Fibroblast of skin of right biceps (primary cell): ENCODE measurements at regions not wholly inside any gene's neighbourhood (a gene's known extent, or its start where the extent isn't known, plus 50 kb on each side); places are given as distances from the start of the nearest gene placed in this dataset.
"Not testable (repeated sequence)": the region's sequence is repeated elsewhere in the genome, so short reads cannot be mapped to it uniquely, and the experiment has no call there.

Source experiments
- DNase-seq: peaks from one replicate; pipeline ENCODE4 v3.0.0-alpha.2; 2013

DNA sequence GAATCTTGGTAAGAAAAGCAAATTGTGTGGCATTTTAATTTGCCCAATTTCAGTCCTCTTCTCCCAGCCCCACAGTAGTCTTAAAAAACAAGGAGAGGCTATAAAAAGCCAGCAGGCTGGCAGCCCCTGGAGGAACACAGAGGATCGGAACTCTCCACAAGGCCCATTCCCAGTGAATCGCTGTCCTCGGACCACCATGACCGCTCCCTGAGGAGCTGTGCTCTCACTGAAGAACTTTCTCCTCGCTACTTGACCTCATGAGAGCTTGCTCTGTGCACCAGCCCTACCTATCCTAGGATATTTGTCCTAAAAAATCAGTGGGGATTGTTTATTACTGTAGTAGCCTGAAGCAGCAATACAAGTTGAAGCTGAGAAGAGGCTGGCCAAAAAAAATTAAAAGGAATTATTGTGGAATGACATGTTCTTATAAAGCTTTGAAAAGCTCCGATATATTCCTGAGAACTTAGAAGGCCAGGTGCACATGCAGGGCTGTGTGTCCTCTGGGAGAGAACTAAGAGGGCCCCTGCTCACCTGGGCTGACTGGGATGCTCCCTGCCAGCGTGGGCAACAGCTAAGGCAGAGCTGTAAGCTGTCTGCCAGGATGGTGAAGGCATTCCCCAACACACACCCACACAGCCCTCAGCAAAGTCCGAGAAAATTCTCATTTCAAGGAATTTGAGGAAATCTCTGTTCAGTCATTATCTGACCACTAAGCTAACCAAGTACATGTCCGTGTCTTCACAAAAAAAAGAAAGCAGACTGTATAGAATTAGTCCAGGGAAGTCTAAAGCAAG, 148.8 kb upstream of the SFSWAP start:
- no peak for DNase-seq

DNA sequence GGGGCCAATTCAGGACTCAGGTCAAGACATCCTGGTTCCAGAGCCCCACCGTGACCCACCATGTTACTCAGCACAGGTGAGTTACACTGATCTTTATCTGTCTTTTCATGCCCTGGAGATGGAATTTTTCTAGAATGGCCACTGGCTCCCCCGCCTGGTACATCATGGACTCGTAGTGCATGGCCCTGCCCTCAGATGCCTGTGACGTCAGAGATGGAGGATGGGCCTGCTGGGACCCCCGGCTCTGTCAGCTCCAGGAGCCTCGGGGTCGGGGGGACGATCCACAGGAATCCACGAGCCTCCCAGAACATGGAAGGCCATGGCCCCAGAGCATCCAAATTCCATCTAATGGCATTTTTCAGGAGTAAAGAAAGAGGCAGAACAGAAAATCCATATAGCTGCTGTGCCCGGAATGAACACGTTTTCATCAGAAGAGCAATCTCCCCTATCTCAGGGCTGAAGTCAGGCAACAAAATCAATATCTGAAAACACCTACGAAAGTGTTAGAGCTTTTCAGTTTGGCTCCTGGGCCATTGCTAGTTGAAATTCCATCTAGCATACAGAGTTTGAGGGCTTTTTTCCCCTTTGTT, 146.7 kb upstream of the SFSWAP start:
- DNase-seq = not testable (repeated sequence)

DNA sequence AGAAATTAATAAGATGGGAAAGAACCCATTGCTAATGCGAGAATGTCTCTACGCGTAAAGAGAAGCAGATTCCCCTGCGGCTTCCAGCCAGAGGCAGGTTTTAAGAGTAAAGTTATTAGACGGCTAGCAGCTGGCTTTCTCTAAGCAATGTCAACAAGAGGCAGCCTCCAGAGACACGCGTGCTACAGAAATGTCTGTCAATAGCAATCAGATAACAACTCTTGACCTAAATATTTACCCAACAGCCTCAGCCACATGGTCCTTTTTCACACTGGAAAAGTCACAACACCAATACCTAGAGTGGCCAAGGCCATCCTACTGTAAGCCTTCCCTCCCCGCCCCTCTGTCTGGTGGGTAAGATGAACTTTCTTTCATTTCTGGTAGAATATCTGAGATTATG, 146.0 kb upstream of the SFSWAP start:
- DNase-seq = no peak

DNA sequence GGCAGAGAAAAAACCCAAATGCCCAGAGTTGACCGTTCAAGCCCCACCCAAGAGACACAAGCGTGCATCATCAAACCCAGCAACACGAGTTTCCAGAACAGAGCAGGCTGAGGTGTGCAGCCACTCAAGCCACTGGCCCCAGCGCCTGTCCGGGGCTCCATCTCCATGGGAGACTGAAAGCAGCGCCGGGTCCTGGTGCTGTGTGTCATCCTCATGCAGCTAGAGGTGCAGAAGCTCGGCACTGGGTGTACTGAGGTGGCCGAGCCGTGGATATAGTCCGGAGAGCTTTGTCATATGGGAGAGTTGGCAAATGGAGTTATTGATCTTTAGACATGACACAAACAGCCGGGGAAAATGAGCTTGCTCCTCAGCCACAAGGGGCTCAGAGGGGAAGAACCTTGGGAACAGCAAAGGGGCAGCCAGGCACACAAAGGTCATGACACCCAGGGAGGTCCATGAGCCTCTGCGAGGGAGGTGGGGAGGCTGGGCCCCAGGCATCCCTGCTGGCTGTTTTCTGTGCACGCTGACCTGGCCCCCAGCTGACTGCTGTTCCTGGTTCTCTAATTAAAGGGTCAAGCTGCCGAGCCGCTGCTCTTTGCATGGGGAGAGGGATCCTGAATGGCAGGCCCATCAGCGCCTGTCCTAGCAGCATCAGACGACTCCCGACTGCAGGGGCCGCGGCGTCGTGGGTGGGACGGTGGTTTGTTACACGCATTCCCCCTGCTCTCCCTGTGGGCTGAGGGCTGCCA, 145.4 kb upstream of the SFSWAP start:
- DNase-seq = no peak

DNA sequence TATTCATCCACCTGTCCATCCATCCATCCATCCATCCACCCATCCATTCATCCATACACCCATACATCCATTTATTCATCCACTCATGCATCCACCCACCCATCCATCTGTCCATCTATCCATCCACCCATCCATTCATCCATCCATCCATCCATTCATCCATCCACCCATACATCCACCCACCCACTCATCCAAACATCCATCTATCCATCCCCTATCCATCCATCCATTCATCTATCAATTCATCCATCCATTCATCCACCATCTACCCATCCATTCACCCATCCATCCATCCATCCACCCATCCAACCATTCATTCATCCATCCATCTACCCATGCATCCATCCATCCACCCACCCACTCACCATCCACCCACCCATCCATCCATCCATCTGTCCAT, 142.6 kb upstream of the SFSWAP start:
- no peak for DNase-seq

DNA sequence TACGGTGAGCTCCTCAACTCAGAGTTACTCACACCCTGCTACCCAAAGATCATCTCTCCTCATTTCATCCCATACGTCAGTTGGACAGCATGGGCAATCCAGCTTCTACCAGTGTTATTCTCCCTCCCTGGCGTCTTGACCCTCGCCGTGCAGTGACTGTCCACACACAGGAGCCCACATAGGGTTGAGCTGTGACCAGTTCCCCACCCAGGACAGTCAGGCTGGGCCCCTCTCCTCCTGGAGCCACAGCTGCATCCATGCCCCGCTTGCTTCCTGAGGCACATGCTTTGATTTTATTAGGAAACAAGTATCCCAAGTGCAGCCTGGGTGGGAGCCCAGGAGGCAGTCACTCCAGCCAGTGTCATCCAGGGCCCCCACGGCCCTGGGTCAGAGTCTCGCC, 140.3 kb upstream of the SFSWAP start:
- DNase-seq = no peak

DNA sequence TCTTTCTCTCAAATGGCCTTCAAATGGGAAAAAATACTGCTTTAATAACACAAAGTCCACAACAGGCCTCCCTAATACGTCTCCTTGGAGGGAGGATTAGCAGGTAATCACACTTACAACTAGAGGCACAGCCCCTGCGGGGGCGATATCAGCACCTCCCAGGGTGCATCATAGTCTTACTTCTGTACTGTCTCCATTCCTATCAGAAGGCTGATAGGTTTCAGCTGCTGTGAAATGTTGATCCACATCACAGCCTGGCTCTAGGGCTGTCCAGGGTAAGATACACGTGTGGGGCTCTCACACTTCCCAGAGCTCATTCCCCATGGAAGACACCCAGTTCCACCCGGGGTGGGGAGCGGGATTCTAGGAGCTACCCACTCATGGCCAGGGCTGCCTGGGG, 139.1 kb upstream of the SFSWAP start:
- DNase-seq = no peak

DNA sequence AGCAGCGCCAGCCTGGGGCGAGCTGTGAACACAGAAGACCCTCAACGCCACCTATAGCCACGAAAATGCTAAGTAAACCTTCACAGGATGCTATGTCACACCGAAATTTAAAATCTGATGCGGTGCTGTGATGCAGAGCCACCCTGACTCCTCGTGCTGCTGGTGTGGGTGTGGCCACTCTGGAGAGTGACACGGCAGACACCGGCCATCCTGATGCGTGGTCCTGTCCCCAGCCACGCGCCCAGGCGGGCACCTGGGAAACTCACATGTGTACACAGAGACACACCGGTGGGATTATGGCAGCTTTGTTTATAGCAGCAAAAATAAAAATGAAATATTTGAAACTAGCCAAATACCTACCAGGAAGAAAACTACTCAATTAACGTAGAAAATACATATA, 138.3 kb upstream of the SFSWAP start:
- no peak for DNase-seq

DNA sequence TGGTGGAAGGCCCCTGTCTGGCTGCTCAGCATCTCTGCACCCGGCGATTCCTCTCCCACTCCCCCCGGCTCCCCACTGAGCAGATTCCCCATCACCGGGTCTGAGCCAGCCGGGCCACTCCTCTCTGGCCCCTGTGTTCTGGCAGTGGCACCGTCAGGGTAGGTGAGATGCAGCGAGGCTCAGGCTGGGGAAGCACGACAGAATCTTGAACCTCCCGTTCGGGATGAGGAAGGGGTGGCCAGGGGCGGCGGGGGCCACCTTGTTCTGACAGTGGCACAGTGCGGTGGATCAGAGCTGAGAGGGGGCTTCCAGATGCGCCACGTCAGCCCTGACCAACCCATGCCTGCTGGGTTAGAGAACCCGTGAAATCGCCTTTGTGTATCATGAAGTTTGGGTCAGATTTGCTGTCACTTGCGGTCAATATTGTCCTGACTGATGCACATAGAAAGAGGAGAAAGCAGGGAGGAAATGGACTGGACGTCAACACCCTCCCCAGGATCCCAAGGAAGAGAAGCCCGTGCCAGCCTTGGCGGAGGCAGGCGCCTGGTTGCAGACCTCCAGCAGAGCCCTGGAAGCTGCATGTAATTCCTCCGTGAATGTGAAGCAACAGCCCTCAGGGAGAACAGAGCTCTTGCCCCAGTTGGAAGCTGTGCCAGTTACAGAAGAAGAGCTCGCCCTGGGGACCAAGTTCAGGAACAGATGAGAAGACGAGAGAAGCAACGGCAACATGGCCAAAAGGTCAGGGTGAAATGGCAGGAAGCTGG, 137.1 kb upstream of the SFSWAP start:
- DNase-seq = no peak

DNA sequence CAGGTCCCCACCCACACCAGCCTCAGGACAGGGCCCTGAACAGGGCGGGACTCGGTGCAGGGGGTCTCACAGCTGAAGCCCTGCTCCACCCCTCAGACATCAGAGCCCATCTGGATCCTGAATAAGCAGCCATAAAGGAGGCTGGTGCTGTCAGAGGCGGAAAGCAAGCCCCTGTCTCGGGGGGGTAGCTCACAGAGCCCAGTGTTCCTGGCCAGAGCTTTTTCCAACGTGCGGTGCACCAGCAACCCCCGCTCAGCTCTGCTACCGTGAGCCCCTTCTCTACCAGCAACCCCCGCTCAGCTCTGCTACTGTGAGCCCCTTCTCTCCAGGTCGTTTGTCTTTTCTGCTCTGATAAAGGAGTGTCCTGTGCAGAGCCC, 136.5 kb upstream of the SFSWAP start:
- DNase-seq = no peak

DNA sequence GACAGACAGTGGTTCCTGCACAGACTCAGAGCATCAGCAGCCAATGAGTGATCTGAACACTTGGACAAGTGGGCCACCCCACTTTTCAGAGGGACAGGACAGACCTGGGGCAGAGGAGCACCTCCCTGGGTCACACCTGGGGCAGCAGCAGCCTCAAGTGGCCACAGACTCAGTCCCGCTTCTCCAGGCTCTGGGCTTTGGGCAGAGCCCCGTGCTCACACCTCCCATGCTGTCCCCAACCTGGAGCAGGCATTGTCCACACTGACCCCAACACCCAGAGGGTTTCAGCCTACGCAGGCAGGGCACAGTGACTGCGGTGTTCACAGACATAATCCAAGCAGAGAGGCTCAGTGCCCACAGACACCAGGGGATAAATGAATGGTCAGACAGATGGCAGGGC, 135.5 kb upstream of the SFSWAP start:
- DNase-seq = no peak

DNA sequence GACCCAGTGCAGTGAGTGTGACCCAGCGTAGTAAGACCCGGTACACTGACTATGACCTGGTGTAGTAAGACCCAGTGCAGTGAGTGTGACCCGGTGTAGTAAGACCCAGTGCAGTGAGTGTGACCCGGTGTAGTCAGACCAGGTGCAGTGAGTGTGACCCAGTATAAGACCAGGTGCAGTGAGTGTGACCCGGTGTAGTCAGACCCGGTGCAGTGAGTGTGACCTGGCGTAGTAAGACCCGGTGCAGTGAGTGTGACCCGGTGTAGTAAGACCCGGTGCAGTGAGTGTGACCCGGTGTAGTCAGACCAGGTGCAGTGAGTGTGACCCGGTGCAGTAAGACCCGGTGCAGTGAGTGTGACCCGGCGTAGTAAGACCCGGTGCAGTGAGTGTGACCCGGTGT, 134.2 kb upstream of the SFSWAP start:
- DNase-seq = not testable (repeated sequence)

DNA sequence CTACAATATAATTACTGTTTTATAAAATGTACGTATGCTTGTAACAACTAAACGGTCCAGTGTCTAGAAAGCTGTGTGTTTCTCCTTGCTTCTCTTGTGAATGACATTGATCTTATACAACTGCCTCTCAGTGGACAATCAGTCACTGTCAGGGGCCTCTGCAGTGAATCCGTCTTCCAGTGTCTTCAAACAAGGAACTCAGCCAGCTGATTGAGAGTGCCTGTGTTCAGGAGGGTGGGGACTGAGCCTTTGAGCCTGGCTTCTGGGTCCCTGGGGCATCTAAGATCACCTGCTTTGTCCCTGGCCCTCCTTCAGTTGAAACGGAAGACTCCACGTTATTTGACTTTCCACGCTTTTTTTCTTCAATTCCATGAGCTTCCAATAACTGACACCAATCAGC, 133.1 kb upstream of the SFSWAP start:
- DNase-seq = no peak

DNA sequence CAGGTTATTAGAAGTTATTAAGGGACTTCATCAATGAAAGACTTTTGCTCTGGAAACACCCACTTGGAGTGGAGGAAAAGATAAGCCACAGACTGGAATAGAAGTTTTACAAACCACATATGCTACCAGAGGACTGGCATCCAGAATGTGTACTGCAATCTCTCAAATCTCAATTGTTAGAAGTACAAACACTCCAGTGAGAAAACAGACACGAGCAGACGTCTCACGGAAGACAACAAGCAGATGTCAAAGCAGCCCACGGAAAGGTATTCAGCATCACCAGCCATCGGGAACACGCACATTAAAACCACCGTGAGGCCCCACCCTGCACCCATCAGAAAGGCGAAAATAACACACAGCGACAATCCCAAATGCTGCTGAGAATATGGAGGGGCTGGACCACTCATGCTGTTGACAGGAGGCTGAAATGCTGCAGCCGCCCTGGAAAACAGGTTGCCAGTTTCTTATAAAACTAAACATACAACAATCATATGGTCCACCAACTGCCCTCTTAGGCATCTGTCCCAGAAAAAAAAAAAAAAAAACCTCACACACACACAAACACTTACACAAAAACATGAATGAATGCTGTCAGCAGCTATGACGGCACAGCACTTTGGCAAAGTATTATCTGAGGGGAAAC, 131.9 kb upstream of the SFSWAP start:
- no peak for DNase-seq

DNA sequence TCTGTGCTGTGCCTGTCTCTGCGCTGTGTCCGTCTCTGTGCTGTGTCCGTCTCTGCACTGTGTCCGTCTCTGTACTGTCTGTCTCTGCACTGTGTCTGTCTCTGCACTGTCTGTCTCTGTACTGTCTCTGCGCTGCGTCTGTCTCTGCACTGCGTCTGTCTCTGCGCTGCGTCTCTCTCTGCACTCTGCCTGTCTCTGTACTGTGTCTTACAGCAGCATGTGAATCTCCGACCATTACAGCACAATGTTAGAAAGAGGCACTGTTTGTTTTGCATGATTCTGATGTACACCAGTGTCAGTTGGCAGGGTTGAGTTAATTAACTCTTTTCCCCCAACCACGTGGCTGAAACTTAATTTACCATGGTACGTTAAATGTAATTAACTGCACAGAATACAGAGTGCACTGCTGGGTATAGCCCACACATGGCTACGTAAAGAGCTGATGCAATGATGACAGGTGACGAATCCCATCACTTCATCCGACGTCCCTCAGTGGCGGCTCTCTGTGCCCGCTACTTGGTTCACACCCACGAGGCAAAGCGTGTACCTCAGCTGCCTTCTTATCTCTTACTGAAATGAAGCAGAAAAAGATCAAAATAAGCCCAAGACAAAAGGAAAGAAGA, 127.7 kb upstream of the SFSWAP start:
- no peak for DNase-seq

DNA sequence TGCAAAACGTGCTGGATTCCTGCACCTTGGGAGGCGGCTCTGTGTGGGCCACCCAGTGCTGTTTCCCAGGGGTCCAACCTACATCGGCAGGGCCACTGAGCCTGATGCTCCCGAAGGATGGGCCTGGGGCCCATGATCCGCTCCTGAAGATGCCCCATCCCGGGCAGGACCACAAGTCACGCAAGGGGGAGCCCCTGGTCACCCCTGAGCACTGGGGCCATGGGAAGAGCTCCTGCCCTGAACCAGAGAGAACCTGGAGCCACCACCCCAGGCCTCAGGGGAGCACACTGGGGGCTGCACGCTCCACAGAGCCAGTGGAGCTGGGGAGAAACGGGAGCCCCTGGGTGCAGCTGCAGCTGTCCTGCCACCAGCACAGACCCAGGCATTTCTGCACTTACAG, 124.6 kb upstream of the SFSWAP start:
- no peak for DNase-seq

DNA sequence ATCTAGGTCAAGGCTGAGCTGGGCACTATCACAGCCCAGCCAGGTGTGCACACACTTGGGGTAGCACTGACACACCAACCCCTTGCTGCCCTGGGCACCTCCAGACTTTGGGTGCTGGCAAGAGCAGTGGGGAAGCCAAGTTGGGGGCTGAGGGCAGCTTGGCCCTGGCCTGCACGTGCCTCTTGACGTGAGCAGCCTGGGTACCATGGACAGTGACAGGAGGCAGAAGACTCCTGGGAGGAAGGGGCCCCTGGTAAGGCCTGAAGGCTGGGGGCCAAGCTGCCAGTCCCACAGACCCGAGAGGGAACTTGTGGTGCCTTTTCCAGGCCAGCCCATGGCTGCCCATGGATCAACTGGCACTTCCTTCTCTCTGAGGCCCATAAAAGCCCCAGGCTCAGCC, 124.1 kb upstream of the SFSWAP start:
- no peak for DNase-seq

DNA sequence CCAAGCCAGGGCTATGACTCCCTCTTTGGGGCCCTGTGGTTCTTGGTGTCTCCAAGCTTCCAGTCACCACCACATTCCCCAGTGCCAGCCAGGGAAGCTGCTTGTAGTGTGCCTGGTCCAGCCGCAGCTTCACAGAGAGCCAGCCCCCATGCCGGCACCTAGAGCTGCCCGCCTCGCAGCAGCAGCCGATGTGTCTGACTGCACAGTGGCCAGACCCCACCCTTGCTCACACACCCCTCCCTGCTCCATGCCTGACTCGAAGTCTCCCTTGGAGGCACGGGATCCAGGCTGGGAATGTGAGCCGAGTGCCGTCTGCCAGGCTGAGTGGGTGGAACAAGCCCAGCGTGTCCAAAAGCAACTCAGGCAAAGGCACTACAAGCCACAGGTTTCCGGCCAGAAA, 123.3 kb upstream of the SFSWAP start:
- DNase-seq = no peak

DNA sequence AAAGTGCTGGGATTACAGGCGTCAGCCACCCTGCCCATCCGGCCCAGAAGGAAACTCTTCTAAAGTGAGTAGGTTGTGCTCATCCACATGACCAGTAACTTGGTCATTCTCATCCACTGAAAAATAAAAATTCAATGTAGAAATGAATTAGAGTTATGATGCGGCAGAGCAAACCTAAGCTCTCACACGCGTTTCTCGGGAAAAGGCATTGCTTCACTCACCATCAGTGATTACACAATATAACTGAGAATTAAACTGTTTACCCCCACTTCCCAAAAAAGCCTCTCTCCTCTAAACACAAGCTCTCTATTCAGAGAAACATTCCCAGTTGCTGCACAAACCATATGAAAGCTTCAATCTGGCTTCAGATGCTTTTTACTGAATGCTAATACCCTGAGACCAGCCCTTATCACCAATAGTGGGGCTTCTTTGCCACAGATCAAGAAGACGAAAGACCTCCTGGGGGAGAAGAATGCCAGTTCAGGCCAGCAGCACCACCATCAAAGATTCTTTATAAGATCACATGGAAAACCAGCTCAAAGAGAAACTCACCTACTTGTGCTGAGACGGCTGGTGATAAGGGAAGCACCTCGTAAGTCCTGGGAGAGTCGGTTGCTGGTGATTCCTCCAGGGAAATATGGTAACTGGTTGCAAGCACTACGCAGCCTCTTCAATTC, 121.5 kb upstream of the SFSWAP start:
- no peak for DNase-seq

DNA sequence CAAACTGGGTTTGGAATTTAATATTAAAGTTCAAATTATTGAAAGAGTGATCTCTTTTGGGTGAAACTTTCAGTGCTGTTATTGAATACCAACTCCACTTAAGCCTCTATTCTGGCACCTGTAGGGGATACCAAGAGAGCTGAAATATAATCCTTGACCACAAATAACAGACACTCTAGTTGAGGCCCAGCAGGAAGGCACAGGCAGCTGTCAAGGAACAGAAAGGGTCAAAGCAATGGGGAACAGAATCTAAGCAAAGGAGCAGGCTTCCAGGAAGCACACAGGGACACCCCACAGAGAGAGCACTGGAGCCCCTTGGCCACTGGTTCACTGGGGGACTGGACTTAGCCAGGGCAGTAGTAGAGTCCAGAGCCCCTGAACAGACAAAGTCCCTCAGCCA, 120.9 kb upstream of the SFSWAP start:
- DNase-seq = no peak

DNA sequence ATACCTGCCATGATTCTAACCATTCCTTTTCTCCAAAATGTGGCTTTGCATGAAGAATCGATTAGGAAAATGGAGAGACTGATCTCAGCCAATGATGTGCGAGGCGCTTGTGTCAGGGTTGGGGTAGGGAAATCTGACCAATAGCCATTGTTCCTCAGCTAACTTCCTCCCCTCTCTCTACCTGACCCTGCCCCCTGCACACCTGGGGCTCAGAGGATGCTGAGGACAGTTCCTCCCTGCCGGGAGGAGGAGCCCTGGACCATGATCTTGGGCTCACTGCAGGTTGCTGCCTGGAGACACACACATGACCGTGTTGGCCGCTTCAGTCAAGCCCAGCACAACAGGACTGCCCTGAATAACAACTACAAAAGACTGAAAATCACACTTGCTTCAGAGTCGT, 119.8 kb upstream of the SFSWAP start:
- DNase-seq = no peak
